ENCODE measurements at regions not wholly inside any gene's neighbourhood (a gene's known extent, or its start where the extent isn't known, plus 50 kb on each side); places are given as distances from the start of the nearest gene placed in this dataset.

DNA sequence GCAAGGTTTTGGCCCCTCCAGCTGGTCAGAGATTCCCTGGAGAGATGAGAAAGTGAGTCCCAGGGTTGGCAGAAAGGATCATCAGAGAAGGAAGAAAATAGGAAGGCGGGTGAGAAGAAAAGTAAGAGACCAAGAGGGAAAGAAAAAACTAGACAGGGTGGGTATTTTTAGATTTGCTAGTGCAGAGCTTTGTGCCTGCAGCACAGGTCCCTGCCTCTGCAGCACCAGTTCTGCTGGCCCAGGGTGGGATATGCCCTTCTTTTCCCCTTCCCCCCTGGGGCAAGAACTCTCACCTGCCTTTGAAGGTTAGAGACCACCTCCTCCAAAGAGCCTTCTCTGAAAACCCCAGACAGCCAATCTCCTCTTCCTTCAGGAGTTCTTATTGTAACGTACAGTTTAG, 90.3 kb upstream of the EGFLAM start:
- Histone ChIP-seq H3K27me3 (ENCODE audit: control insufficient read depth in 1 of 2, insufficient read depth in 2 of 2, low read length in 2 of 2) (no peaks in the 10 kb centered on the region), H3K4me3 (ENCODE audit: low read depth in 1 of 2, low read length in 2 of 2) (no peak overlapping the region), H3K36me3 (ENCODE audit: insufficient read depth, low read length) (no peaks in the 10 kb centered on the region), H3K9me3 (ENCODE audit: low read length) (no peaks in the 10 kb centered on the region), H3K4me1 (ENCODE audit: insufficient read depth, low read length) (peaks cover 10% of the 10 kb centered on the region), H3K9ac (ENCODE audit: low read length) (no peak overlapping the region), H3K27ac (ENCODE audit: low read depth, low read length) (no peak overlapping the region)

DNA sequence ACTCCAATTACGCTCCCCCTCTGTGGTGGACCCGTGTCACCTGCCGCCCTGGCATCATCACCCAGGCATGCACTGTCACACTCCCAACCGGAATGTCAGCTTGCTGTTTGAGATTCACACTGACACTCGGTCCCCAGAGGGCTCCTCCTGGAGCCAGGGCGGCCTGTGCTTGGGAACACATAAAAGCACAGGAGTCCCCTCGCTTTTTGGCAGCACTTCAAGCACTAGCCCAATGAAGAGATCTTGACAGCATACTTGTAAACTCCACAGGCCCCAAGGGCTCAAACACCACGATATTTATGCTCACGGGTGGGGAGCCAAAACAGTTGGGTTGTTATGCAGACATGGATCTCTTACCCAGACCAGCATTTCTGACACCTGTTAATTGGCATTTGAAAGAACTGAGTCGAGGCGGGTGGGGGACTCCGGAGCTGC, 90.8 kb upstream of the EGFLAM start:
- H3K4me1 ChIP-seq (ENCODE audit: insufficient read depth, low read length) = peaks cover 10% of the 10 kb centered on the region
- no peaks in the 10 kb centered on the region for H3K9me3 ChIP-seq (ENCODE audit: low read length)
- no peaks in the 10 kb centered on the region for H3K36me3 ChIP-seq (ENCODE audit: insufficient read depth, low read length)
- no peaks in the 10 kb centered on the region for H3K27me3 ChIP-seq (ENCODE audit: control insufficient read depth in 1 of 2, insufficient read depth in 2 of 2, low read length in 2 of 2)
- no peak overlapping the region for H3K9ac ChIP-seq (ENCODE audit: low read length)
- H3K4me3 ChIP-seq (ENCODE audit: low read depth in 1 of 2, low read length in 2 of 2) = no peak overlapping the region
- no peak overlapping the region for H3K27ac ChIP-seq (ENCODE audit: low read depth, low read length)

DNA sequence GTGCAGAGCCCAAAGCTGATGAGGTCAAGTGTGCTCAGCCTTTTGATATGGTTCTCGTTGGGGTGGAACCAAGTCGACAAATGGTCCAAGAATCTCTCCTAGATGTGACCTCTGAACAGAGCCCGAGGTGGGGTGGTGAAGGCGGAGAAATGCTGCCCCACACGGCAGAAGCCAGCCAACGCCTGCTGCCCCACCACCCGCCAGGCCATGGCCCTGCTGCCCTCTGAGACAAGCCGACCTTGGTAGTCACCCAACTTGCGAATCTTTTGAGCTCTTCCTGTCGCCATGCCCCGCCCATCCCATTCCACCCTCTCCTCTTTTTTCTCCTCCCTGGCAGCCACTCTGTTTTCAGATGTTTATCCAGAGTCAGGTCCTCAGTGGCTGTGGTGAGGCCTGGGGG, 91.5 kb upstream of the EGFLAM start:
- H3K9ac ChIP-seq (ENCODE audit: low read length) = no peak overlapping the region
- peaks cover 10% of the 10 kb centered on the region for H3K4me1 ChIP-seq (ENCODE audit: insufficient read depth, low read length)
- H3K9me3 ChIP-seq (ENCODE audit: low read length) = no peaks in the 10 kb centered on the region
- H3K36me3 ChIP-seq (ENCODE audit: insufficient read depth, low read length) = no peaks in the 10 kb centered on the region
- no peaks in the 10 kb centered on the region for H3K27me3 ChIP-seq (ENCODE audit: control insufficient read depth in 1 of 2, insufficient read depth in 2 of 2, low read length in 2 of 2)
- no peak overlapping the region for H3K4me3 ChIP-seq (ENCODE audit: low read depth in 1 of 2, low read length in 2 of 2)
- H3K27ac ChIP-seq (ENCODE audit: low read depth, low read length) = no peak overlapping the region

DNA sequence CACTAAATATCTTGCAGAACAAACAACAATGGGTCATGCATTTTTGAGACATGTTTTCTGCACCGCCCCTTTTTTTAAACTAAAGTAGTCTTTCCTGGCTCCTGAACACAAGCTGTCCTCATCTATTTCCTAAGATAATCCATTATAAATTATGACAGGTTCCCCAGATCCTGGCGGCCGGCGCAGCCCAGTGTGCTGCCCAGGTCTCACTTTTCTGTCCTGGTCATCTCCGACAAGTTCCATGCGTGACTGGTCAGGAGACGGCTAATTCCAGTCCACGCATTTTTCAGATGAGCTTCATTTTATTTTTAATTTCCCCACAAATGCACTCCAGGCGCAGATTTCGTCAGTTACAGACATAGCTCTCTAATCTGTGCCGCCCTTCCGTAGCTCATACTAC, 92.9 kb upstream of the EGFLAM start:
- Histone ChIP-seq H3K9me3 (ENCODE audit: low read length) (no peaks in the 10 kb centered on the region), H3K4me1 (ENCODE audit: insufficient read depth, low read length) (peaks cover 10% of the 10 kb centered on the region), H3K9ac (ENCODE audit: low read length) (no peak overlapping the region), H3K27me3 (ENCODE audit: control insufficient read depth in 1 of 2, insufficient read depth in 2 of 2, low read length in 2 of 2) (no peaks in the 10 kb centered on the region), H3K4me3 (ENCODE audit: low read depth in 1 of 2, low read length in 2 of 2) (no peak overlapping the region), H3K27ac (ENCODE audit: low read depth, low read length) (no peak overlapping the region), H3K36me3 (ENCODE audit: insufficient read depth, low read length) (no peaks in the 10 kb centered on the region)

DNA sequence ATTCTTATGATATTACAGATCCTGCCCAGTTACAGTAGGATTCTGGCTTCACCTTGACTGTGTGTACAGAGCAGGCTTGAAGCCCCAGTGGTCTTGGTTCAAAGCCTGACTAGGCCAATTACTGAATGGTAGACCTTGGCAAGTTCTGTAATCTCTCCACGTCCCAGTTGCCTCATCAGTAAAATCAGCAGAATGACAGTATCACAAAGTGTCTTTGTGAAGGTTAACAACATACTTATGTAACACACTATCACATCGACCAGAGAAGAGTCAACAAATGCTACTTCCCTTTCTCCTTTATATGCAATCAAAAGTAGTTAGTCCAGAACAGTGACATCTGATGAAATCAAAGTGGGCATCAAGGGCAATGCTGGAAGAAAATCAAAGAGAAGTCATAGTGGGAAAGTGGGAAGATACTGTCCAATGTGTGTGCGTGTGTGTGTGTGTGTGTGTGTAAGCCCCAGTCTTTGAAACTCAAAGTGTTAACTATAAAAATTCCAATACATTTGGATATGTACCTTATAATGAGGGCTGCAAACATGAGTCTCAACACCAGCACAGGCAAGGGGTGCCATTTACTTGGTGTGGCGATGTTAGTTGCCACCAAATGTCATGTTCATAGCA, 93.5 kb upstream of the EGFLAM start:
- H3K27me3 ChIP-seq (ENCODE audit: control insufficient read depth in 1 of 2, insufficient read depth in 2 of 2, low read length in 2 of 2) = no peaks in the 10 kb centered on the region
- H3K9ac ChIP-seq (ENCODE audit: low read length) = no peak overlapping the region
- H3K4me3 ChIP-seq (ENCODE audit: low read depth in 1 of 2, low read length in 2 of 2) = no peak overlapping the region
- H3K36me3 ChIP-seq (ENCODE audit: insufficient read depth, low read length) = no peaks in the 10 kb centered on the region
- H3K9me3 ChIP-seq (ENCODE audit: low read length) = no peaks in the 10 kb centered on the region
- H3K27ac ChIP-seq (ENCODE audit: low read depth, low read length) = no peak overlapping the region
- H3K4me1 ChIP-seq (ENCODE audit: insufficient read depth, low read length) = peaks cover 10% of the 10 kb centered on the region

DNA sequence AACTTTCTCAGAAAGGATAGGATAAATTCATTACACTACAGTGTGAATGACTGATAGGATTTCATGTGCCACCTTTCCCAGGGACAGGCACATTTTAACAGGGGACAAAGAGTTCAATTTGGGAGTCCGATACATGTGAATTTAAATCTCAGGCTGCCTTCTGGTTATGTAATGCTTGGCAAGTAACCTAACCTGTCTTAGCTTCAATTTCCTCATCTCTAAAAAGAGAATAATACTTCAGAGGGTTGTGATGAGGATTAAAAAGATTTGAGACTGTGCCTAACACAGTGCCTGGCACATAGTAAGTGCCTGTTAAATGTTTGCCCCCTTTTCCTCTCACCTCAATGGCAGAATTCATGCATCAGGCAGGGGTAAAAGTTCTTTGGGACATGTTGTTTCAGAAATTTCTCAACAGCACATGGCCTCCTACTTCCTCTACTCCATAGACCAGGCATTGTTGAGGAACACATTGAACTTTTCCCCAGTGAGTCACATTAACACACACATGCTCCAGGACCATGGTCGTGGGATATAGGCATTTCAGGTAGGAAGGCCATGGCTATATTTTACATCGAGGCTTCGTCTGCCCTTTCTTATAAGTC, 94.6 kb upstream of the EGFLAM start:
- Histone ChIP-seq H3K4me3 (ENCODE audit: low read depth in 1 of 2, low read length in 2 of 2) (no peak overlapping the region), H3K9me3 (ENCODE audit: low read length) (no peaks in the 10 kb centered on the region), H3K36me3 (ENCODE audit: insufficient read depth, low read length) (no peaks in the 10 kb centered on the region), H3K27me3 (ENCODE audit: control insufficient read depth in 1 of 2, insufficient read depth in 2 of 2, low read length in 2 of 2) (no peaks in the 10 kb centered on the region), H3K27ac (ENCODE audit: low read depth, low read length) (no peak overlapping the region), H3K4me1 (ENCODE audit: insufficient read depth, low read length) (peaks cover 10% of the 10 kb centered on the region), H3K9ac (ENCODE audit: low read length) (no peak overlapping the region)

DNA sequence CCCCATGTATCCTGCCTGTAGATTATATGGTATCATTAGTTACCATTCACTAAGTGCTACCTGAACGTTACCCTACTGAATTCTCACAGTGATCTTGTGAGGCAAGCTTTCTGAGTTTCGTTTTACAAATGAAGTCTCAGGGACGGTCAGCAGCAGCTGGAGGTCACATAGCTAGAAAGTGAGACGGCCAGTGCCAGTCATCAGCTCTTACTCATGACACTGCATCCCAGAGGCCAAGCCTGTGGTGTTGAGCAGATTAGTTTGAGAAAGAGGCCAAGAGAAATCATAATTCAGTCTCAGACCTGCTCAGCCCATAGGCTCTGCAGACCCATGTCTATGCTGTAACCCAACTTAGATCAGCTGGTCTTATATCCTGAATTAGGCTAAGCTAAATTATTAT, 95.7 kb upstream of the EGFLAM start:
- no peaks in the 10 kb centered on the region for H3K36me3 ChIP-seq (ENCODE audit: insufficient read depth, low read length)
- H3K27me3 ChIP-seq (ENCODE audit: control insufficient read depth in 1 of 2, insufficient read depth in 2 of 2, low read length in 2 of 2) = no peaks in the 10 kb centered on the region
- no peak overlapping the region for H3K27ac ChIP-seq (ENCODE audit: low read depth, low read length)
- H3K9me3 ChIP-seq (ENCODE audit: low read length) = no peaks in the 10 kb centered on the region
- H3K9ac ChIP-seq (ENCODE audit: low read length) = no peak overlapping the region
- H3K4me1 ChIP-seq (ENCODE audit: insufficient read depth, low read length) = peaks cover 2% of the 10 kb centered on the region
- H3K4me3 ChIP-seq (ENCODE audit: low read depth in 1 of 2, low read length in 2 of 2) = no peak overlapping the region

DNA sequence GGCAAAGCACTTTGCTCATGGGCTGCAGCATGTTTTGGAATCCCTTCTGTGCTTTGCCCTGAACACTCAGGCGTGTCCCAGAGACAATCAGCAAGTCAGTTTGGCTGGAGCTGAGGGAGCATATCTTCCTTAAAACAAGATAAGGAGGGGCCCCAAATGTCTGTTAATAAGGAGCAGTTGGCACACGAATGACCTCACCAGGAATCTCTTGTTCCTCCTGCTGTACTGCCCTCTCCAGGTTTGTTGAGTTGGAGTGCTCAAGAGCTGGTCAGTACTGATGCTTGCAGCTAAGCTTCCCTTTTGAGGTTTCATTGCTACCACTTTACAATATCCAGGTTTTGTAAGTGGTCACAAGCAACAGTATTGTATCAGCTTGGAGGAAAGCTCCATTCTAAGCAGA, 101.3 kb upstream of the EGFLAM start:
- Histone ChIP-seq H3K9ac (ENCODE audit: low read length) (no peak overlapping the region), H3K4me1 (ENCODE audit: insufficient read depth, low read length) (no peaks in the 10 kb centered on the region), H3K9me3 (ENCODE audit: low read length) (no peaks in the 10 kb centered on the region), H3K27me3 (ENCODE audit: control insufficient read depth in 1 of 2, insufficient read depth in 2 of 2, low read length in 2 of 2) (no peaks in the 10 kb centered on the region), H3K4me3 (ENCODE audit: low read depth in 1 of 2, low read length in 2 of 2) (no peak overlapping the region), H3K27ac (ENCODE audit: low read depth, low read length) (no peak overlapping the region), H3K36me3 (ENCODE audit: insufficient read depth, low read length) (no peaks in the 10 kb centered on the region)

DNA sequence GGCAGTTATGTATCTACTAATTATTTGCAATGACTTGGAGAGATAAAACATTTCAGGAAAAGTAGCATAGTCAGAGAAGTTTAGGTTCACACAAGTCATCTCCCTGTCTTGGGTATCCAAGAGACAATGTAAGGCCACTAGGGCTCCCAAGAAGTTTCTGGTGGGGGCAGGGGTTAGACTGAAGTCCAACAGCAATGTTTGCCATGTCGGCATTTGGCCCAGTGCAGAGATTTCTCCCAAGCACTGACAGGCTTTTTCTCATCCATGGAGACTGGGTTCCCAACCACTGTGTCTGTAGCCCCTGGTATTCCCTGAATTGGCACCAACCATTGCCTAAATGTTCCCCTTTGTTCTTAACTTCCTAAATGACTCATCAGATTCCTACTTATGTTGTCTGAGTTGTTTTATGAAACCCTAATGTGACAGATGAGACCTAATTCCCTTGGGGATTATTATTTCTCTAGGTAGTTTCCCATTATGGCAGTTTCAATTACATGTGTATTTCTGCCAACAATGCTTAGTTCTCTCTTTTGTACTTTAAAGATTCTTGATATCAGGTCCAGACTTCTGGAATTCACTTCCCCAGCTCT, 103.6 kb upstream of the EGFLAM start:
- Histone ChIP-seq H3K9ac (ENCODE audit: low read length) (no peak overlapping the region), H3K36me3 (ENCODE audit: insufficient read depth, low read length) (no peaks in the 10 kb centered on the region), H3K27me3 (ENCODE audit: control insufficient read depth in 1 of 2, insufficient read depth in 2 of 2, low read length in 2 of 2) (no peaks in the 10 kb centered on the region), H3K4me1 (ENCODE audit: insufficient read depth, low read length) (no peaks in the 10 kb centered on the region), H3K4me3 (ENCODE audit: low read depth in 1 of 2, low read length in 2 of 2) (no peak overlapping the region), H3K27ac (ENCODE audit: low read depth, low read length) (no peak overlapping the region), H3K9me3 (ENCODE audit: low read length) (no peaks in the 10 kb centered on the region)

DNA sequence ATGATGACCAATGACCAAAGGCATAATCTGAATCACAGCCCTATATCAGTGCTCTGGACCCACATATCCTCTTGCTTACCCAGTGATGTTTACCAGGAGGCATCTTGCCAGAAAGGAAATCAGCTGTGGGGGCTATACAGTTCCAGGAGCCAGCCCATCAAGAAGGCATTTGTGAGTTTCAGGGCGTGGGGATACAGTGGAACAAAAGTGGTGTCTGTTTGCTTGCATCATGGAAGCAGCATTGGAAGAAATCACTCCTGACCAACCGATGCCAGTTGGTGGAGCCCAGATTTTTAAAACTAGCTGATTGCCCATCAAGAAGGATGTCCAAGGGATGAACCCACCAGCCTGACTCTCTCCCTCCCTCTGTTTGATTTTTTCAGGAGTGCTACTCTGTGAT, 106.5 kb upstream of the EGFLAM start:
- Histone ChIP-seq H3K4me1 (ENCODE audit: insufficient read depth, low read length) (no peaks in the 10 kb centered on the region), H3K9me3 (ENCODE audit: low read length) (no peaks in the 10 kb centered on the region), H3K36me3 (ENCODE audit: insufficient read depth, low read length) (no peaks in the 10 kb centered on the region), H3K27ac (ENCODE audit: low read depth, low read length) (no peak overlapping the region), H3K4me3 (ENCODE audit: low read depth in 1 of 2, low read length in 2 of 2) (no peak overlapping the region), H3K9ac (ENCODE audit: low read length) (no peak overlapping the region), H3K27me3 (ENCODE audit: control insufficient read depth in 1 of 2, insufficient read depth in 2 of 2, low read length in 2 of 2) (no peaks in the 10 kb centered on the region)

DNA sequence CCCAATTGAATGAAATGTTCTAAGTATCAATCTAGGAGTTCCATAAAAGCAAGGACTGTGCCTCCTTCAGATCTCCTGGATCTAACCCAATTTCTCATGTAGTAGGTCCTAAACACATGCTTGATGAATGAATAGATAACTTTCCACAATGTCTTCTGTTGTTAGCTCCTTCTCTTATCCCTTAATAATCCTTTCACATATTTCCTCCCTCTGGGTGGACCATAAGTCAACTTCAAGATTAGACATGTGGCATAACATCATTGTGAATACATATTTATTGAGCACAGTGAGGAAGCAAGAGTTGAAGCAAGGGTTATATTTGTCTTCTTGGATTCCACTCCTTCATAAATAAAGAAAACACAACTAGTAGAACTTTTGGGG, 108.6 kb upstream of the EGFLAM start:
- no peaks in the 10 kb centered on the region for H3K27me3 ChIP-seq (ENCODE audit: control insufficient read depth in 1 of 2, insufficient read depth in 2 of 2, low read length in 2 of 2)
- no peaks in the 10 kb centered on the region for H3K4me1 ChIP-seq (ENCODE audit: insufficient read depth, low read length)
- no peaks in the 10 kb centered on the region for H3K36me3 ChIP-seq (ENCODE audit: insufficient read depth, low read length)
- H3K4me3 ChIP-seq (ENCODE audit: low read depth in 1 of 2, low read length in 2 of 2) = no peak overlapping the region
- no peak overlapping the region for H3K27ac ChIP-seq (ENCODE audit: low read depth, low read length)
- no peak overlapping the region for H3K9ac ChIP-seq (ENCODE audit: low read length)
- H3K9me3 ChIP-seq (ENCODE audit: low read length) = no peaks in the 10 kb centered on the region

Data from muscle layer of colon (tissue), 2 donors.